GM12878 (cell line): ENCODE measurements at regions not wholly inside any gene's neighbourhood (a gene's known extent, or its start where the extent isn't known, plus 50 kb on each side); places are given as distances from the start of the nearest gene placed in this dataset.

ENCODE experiments used
- ATAC-seq: fragments of 200-7000 bp; cut with Tn5 transposase; 3 replicates; pipeline ENCODE4 v1.9.1; 2020; ENCODE audit warnings: mild to moderate bottlenecking, moderate library complexity
- BruUV-seq: library from RNA; stranded (reverse); fragments of 400-500 nt; replicated peaks from 2 replicates; lab custom pipeline; 2021; lab: Mats Ljungman, UMichigan
- CTCF ChIA-PET: fragments of 300-600 bp; sonication (Branson Sonifier 250); formaldehyde crosslinking; extraction: SDS; loops from one replicate; lab custom pipeline; 2021; ENCODE audit warnings: inconsistent platforms; lab: Yijun Ruan, JAX
- POLR2A ChIA-PET: fragments of 350-600 bp; formaldehyde crosslinking; extraction: SDS; loops from one replicate; lab custom pipeline; 2021; ENCODE audit warnings: inconsistent platforms; lab: Charles Lee
- RAD21 ChIA-PET: fragments of 300-600 bp; sonication (Branson Sonifier 250); formaldehyde crosslinking; loops from one replicate; lab custom pipeline; 2023; ENCODE audit warnings: antibody characterized with exemption; ENCODE audit not compliant: unreplicated experiment; lab: Charles Lee
- SMC1A ChIA-PET: fragments of 300-600 bp; sonication (Branson Sonifier 250); formaldehyde crosslinking; loops from one replicate; lab custom pipeline; 2023; ENCODE audit not compliant: unreplicated experiment, uncharacterized antibody; lab: Charles Lee
- DNase-seq: peaks from one replicate; pipeline ENCODE4 v3.0.0-alpha.2; 2011; ENCODE audit warnings: low read depth, low spot score
- FAIRE-seq: peaks from 3 replicates; lab custom pipeline; 2011; peaks lifted over from hg19 to GRCh38; lab: Jason Lieb, UNC
- H2AFZ ChIP-seq: 2 replicates; pipeline ENCODE4 v1.6.0; 2011; ENCODE audit warnings: low read depth, low read length, control low read depth; ENCODE audit not compliant: control insufficient read depth
- H3K27ac ChIP-seq: 2 replicates; pipeline ENCODE4 v1.5.1; 2011; ENCODE audit warnings: control low read depth; ENCODE audit not compliant: control insufficient read depth, insufficient read depth
- H3K27me3 ChIP-seq, 2 experiments: replicated peaks in 1 of 2; 2 replicates each; pipeline versions ENCODE4 v1.6.0 to v1.6.1; 2011; ENCODE audit warnings: low read length in 1 of 2; ENCODE audit not compliant: control insufficient read depth in 2 of 2, insufficient read depth in 2 of 2
- H3K36me3 ChIP-seq, 2 experiments: 2 replicates each; pipeline ENCODE4 v1.5.1; 2011; ENCODE audit warnings: low read length in 1 of 2; ENCODE audit not compliant: control insufficient read depth in 2 of 2, insufficient read depth in 2 of 2
- H3K4me1 ChIP-seq: 2 replicates; pipeline ENCODE4 v1.6.1; 2011; ENCODE audit warnings: mild to moderate bottlenecking, low read length, moderate library complexity, mixed read lengths; ENCODE audit not compliant: control insufficient read depth, insufficient read depth
- H3K4me2 ChIP-seq: 2 replicates; pipeline ENCODE4 v1.6.0; 2011; ENCODE audit warnings: control low read depth; ENCODE audit not compliant: control insufficient read depth, insufficient read depth
- H3K4me3 ChIP-seq: fragments of 200-600 bp; sonication (generic); 2 replicates; pipeline ENCODE4 v1.5.1; 2016
- H3K79me2 ChIP-seq: 2 replicates; pipeline ENCODE4 v1.6.0; 2011; ENCODE audit warnings: low read length; ENCODE audit not compliant: control insufficient read depth, insufficient read depth
- H3K9ac ChIP-seq: 2 replicates; pipeline ENCODE4 v1.8.0; 2011; ENCODE audit warnings: low read length, control low read depth, mixed read lengths; ENCODE audit not compliant: control insufficient read depth, insufficient read depth
- H3K9me3 ChIP-seq: replicated peaks from 3 replicates; pipeline ENCODE4 v1.5.1; 2011; ENCODE audit warnings: mild to moderate bottlenecking, low read length; ENCODE audit not compliant: control insufficient read depth, insufficient read depth
- H4K20me1 ChIP-seq: 2 replicates; pipeline ENCODE4 v1.6.0; 2011; ENCODE audit not compliant: control insufficient read depth, insufficient read depth
- EED ChIP-seq: sonication (generic); IDR thresholded peaks from 2 replicates; pipeline ENCODE4 v1.6.1; 2016; ENCODE audit warnings: antibody characterized with exemption, low read depth
- EP300 ChIP-seq, 2 experiments: fragments of 150-350 bp in 1 of 2; IDR thresholded peaks; 2 replicates each; pipeline ENCODE4 v1.6.1; 2011 to 2012; ENCODE audit warnings: low read depth in 2 of 2, low read length in 2 of 2, borderline replicate concordance in 1 of 2, improper control_type of control experiment in 1 of 2, inconsistent platforms in 1 of 2; ENCODE audit not compliant: control insufficient read depth in 1 of 2
- ETV6 ChIP-seq, 2 experiments: fragments of 450-650 bp in 1 of 2; IDR thresholded peaks in 1 of 2; conservative IDR thresholded peaks in 1 of 2; 2 replicates each; pipeline ENCODE4 v1.6.1; 2014; ENCODE audit warnings: antibody characterized with exemption in 1 of 2, borderline replicate concordance in 1 of 2, low read depth in 1 of 2, mild to moderate bottlenecking in 1 of 2, moderate library complexity in 1 of 2
- IKZF1 ChIP-seq: fragments of 450-650 bp; conservative IDR thresholded peaks from 2 replicates; pipeline ENCODE4 v1.6.1; 2017; ENCODE audit warnings: antibody characterized with exemption, mild to moderate bottlenecking
- KDM1A ChIP-seq: fragments of 200-600 bp; sonication (generic); IDR thresholded peaks from 2 replicates; pipeline ENCODE4 v1.6.1; 2016; ENCODE audit warnings: borderline replicate concordance
- KLF5 ChIP-seq: fragments of 450-650 bp; IDR thresholded peaks from 2 replicates; pipeline ENCODE4 v1.6.1; 2014; ENCODE audit warnings: mild to moderate bottlenecking; ENCODE audit not compliant: partially characterized antibody
- TCF12 ChIP-seq: IDR thresholded peaks from 2 replicates; pipeline ENCODE4 v1.6.1; 2011; ENCODE audit warnings: low read depth, mild to moderate bottlenecking, low read length
- TCF3 ChIP-seq: IDR thresholded peaks from 2 replicates; pipeline ENCODE4 v1.6.1; 2012; ENCODE audit warnings: low read depth, mild to moderate bottlenecking, low read length, borderline replicate concordance; ENCODE audit not compliant: insufficient read depth
- WGBS: methylation state at CpG from one replicate; pipeline ENCODE4 v1.1.6; 2016; ENCODE audit warnings: low lambda C conversion rate; ENCODE audit not compliant: insufficient replicate concordance, insufficient coverage; ENCODE audit errors: missing lambda C conversion rate; 5-methylcytosine and 5-hydroxymethylcytosine counted together
- in situ Hi-C: fragments of 300-500 bp; cut with MboI; formaldehyde crosslinking; loops from 9 replicates; pipeline ENCODE4 v1.14.3; 2018; ENCODE audit warnings: mixed read lengths
- intact Hi-C: fragments of 100-400 bp; cut with micrococcal nuclease; formaldehyde crosslinking; loops from one replicate; pipeline ENCODE4 v1.14.2; 2022; ENCODE audit not compliant: unreplicated experiment
- TF ChIP-seq, protein P1 (sequence below): fragments of 450-650 bp; IDR thresholded peaks from 2 replicates; pipeline ENCODE4 v1.6.1; 2016; ENCODE audit warnings: mild to moderate bottlenecking
- TF ChIP-seq, protein P2 (sequence below): fragments of 450-650 bp; IDR thresholded peaks from 2 replicates; pipeline ENCODE4 v1.6.1; 2017; ENCODE audit warnings: low read depth, mild to moderate bottlenecking, moderate library complexity

DNA sequence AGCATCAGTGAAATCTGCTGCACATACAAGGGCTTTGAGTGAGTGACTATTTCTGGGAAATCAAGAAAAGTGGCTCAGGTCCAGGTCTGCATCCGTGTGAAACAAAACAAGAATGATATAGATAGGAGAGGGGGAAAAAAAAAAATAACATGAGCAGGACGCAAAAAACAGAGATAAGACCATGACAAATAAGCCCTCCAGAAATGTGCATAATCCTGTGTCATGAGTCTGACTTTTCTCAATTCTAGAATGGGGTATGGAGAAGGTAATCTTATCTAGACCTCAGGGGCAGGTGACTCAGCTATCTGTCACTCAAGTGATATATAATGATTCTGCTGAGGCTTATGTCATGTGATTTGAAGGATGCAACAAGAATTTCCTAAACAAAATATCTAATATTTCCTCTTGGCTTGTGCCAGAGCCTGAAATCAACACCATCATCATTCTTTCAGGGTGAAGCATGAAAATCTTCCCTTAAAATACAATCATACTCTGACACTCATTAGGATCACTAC lies 250.0 kb downstream of the PHLDA1 start:
- intact Hi-C loops (no loop called here), in situ Hi-C loops (no loop called here)
- H3K27ac ChIP-seq: no peak overlapping the region
- no peak for TF ChIP-seq TCF12
- TF ChIP-seq, protein P1, sequence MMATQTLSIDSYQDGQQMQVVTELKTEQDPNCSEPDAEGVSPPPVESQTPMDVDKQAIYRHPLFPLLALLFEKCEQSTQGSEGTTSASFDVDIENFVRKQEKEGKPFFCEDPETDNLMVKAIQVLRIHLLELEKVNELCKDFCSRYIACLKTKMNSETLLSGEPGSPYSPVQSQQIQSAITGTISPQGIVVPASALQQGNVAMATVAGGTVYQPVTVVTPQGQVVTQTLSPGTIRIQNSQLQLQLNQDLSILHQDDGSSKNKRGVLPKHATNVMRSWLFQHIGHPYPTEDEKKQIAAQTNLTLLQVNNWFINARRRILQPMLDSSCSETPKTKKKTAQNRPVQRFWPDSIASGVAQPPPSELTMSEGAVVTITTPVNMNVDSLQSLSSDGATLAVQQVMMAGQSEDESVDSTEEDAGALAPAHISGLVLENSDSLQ: 0 out of 2 replicates have a peak, but pooled peaks have one; percentile 16
- H2AFZ ChIP-seq: no peak overlapping the region
- H3K36me3 ChIP-seq: no peaks in the 10 kb centered on the region
- no peaks in the 10 kb centered on the region for H3K4me1 ChIP-seq
- DNase-seq (no peak), ATAC-seq (no peak), FAIRE-seq (no peak)
- RAD21 ChIA-PET: no interaction called here
- H3K4me2 ChIP-seq: no peak overlapping the region
- SMC1A ChIA-PET: interaction anchor here (0.7 to 1.1 kb wide), 2 partner anchors 208 to 258 kb away, joined by 3 read pairs; no protein-coding TSS in a partner anchor
- no peaks in the 10 kb centered on the region for H4K20me1 ChIP-seq
- H3K4me3 ChIP-seq: no peak overlapping the region
- no peaks in the 10 kb centered on the region for H3K79me2 ChIP-seq
- no peak overlapping the region for H3K9ac ChIP-seq
- WGBS: 15% methylated on average over 2 of the region's 2 CpGs
- POLR2A ChIA-PET: no interaction called here
- no peaks in the 10 kb centered on the region for H3K27me3 ChIP-seq
- no TSS peak for BruUV-seq
- CTCF ChIA-PET: interaction anchor here (0.5 to 1.4 kb wide), 3 partner anchors 13 to 561 kb away, joined by 3 read pairs; no protein-coding TSS in a partner anchor
- no peaks in the 10 kb centered on the region for H3K9me3 ChIP-seq

GRCh38 chr12:75779891-75780496 lies 251.6 kb downstream of the PHLDA1 start:
- Histone ChIP-seq H3K27me3 (no peaks in the 10 kb centered on the region), H3K4me3 (no peak overlapping the region), H2AFZ (no peak overlapping the region), H3K4me2 (no peak overlapping the region), H3K27ac (no peak overlapping the region), H3K4me1 (no peaks in the 10 kb centered on the region), H4K20me1 (no peaks in the 10 kb centered on the region), H3K9me3 (no peaks in the 10 kb centered on the region), H3K9ac (no peak overlapping the region), H3K79me2 (no peaks in the 10 kb centered on the region), H3K36me3 (no peaks in the 10 kb centered on the region)
- intact Hi-C loops: loop anchor here (5.0 kb wide), 1 partner anchor 253 kb away; no protein-coding TSS in a partner anchor
- POLR2A ChIA-PET: interaction anchor here (0.6 kb wide), 2 partner anchors 311 to 1758 kb away, joined by 3 read pairs; no protein-coding TSS in a partner anchor
- CTCF ChIA-PET: interaction anchor here (0.6 to 1.4 kb wide), 4 partner anchors 12 to 291 kb away, joined by 3 read pairs; no protein-coding TSS in a partner anchor
- RAD21 ChIA-PET: interaction anchor here (0.8 kb wide), 1 partner anchor 253 kb away, joined by 3 read pairs; no protein-coding TSS in a partner anchor
- SMC1A ChIA-PET: interaction anchor here (0.6 to 2.2 kb wide), 7 partner anchors 10 to 82 kb away, joined by 3 to 8 read pairs (median 3); no protein-coding TSS in a partner anchor
- in situ Hi-C loops: no loop called here
- FAIRE-seq (no peak), DNase-seq (no peak), ATAC-seq (no peak)
- BruUV-seq: no TSS peak
- 46% methylated on average over 5 of the region's 5 CpGs for WGBS
- TF ChIP-seq TCF3 (no peak), EED (no peak), IKZF1 (no peak), ETV6 (conservative IDR thresholded peaks at IDR 0.05 in 1 of 2, IDR thresholded peaks at IDR 0.05 in 1 of 2; ENCODE audit: borderline replicate concordance in 1 of 2, low read depth in 1 of 2) (no peak), EP300 (IDR thresholded peaks at IDR 0.05; ENCODE audit: borderline replicate concordance in 1 of 2, control insufficient read depth in 1 of 2, low read depth in 2 of 2, low read length in 2 of 2) (no peak), KLF5 (no peak), KDM1A (no peak)
- TF ChIP-seq, protein P2, sequence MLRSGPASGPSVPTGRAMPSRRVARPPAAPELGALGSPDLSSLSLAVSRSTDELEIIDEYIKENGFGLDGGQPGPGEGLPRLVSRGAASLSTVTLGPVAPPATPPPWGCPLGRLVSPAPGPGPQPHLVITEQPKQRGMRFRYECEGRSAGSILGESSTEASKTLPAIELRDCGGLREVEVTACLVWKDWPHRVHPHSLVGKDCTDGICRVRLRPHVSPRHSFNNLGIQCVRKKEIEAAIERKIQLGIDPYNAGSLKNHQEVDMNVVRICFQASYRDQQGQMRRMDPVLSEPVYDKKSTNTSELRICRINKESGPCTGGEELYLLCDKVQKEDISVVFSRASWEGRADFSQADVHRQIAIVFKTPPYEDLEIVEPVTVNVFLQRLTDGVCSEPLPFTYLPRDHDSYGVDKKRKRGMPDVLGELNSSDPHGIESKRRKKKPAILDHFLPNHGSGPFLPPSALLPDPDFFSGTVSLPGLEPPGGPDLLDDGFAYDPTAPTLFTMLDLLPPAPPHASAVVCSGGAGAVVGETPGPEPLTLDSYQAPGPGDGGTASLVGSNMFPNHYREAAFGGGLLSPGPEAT: no peak
